ENCODE measurements at regions not wholly inside any gene's neighbourhood (a gene's known extent, or its start where the extent isn't known, plus 50 kb on each side); places are given as distances from the start of the nearest gene placed in this dataset.

DNA sequence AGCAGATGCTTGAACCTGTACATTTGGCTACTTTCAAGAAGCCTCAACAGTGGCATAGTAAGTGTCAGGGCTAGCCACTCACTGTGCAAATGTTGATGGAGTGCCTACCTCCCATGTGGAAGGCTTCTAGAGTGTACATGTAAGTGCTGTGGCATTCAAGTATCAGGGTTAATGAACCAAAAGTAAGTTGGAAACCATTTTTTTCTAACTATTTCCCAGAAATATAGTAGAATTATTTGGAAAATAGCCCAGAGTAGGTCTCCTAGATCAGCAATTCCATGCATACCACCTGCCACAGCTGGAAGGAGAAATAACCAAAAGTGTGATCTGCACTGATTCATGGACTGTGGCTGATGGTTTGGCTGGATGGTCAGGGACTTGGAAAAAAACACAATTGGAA lies 53.3 kb downstream of the FOXD1 start:
- Histone ChIP-seq H3K9me3 (ENCODE audit: control insufficient read depth, insufficient read depth, low read length) (no peaks in the 10 kb centered on the region), H3K27me3 (ENCODE audit: control insufficient read depth, insufficient read depth, low read length) (peaks cover 5% of the 10 kb centered on the region), H3K36me3 (ENCODE audit: control insufficient read depth, insufficient read depth, low read length) (no peaks in the 10 kb centered on the region), H3K4me3 (ENCODE audit: low read depth, low read length) (no peak overlapping the region), H3K27ac (ENCODE audit: low read depth, low read length) (no peak overlapping the region), H3K4me1 (ENCODE audit: control insufficient read depth, insufficient read depth, low read length) (no peaks in the 10 kb centered on the region)
- no peak for DNase-seq (ENCODE audit: low read depth in 4 of 6, low spot score in 6 of 6)

DNA sequence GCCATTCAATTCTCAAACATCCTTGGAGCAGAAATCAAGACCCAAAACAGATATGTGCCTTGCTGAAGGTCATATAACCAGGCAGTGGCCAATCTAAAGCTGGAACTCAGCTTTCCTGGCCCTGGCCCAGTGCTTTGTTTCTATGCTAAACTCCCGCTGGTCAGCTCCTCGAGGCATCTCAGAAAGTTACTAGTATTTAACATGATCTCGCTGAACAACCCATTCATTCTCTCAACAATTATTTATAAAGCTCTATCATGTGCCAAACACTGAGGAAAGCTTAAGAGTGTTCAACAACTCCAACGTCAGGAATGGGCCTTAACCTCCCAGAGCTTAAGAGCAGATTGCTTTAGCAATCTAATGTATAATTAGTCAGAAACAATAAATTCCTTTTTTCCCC lies 54.0 kb downstream of the FOXD1 start:
- Histone ChIP-seq H3K27ac (ENCODE audit: low read depth, low read length) (no peak overlapping the region), H3K36me3 (ENCODE audit: control insufficient read depth, insufficient read depth, low read length) (no peaks in the 10 kb centered on the region), H3K4me3 (ENCODE audit: low read depth, low read length) (no peak overlapping the region), H3K9me3 (ENCODE audit: control insufficient read depth, insufficient read depth, low read length) (no peaks in the 10 kb centered on the region), H3K27me3 (ENCODE audit: control insufficient read depth, insufficient read depth, low read length) (peaks cover 5% of the 10 kb centered on the region), H3K4me1 (ENCODE audit: control insufficient read depth, insufficient read depth, low read length) (no peaks in the 10 kb centered on the region)
- WGBS (ENCODE audit: insufficient coverage): 42% methylated on average over 3 of the region's 4 CpGs
- no peak for DNase-seq (ENCODE audit: low read depth in 4 of 6, low spot score in 6 of 6)

DNA sequence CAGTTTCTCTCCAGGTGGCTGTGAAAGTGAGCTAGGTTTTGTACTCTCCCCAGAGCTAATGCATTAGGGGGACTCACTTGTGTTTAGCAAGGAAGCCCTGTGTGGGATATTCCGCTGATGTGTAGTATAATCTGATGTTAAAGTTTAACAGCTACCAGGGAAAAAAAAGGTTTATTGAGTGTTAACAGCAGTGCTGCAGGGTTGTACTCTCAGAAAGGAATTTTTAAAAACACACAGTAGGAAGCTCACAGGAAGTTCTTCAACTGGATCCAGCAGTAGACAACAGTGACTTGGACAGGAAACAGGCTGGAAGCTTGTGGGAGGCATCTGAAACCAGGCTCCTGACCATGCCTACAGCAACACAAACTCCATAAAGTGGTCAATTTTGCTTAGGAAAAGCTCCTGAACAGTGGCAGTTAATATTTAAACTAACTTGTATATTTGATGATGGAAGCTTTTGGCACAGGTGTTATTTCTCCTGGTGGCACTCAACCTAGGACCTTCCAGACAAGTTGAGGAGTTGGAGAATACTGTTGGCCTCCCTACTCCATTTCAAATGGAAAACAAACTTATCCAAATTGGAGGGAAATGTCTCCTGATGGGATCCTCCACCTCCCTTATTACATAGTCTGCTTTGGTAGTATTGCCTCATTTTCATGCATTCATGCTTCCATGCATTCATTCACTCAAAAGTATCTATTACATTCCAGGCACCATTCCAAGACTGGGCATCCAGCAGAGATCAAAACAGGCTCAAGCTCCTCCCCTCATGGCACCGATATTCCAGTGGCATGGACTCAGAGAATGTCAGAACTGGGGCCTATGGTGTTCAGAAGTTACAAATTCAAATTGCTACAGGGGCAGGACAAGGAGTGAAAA lies 54.7 kb downstream of the FOXD1 start:
- no CpG with 5 or more reads among the region's 2 CpGs for WGBS (ENCODE audit: insufficient coverage)
- Histone ChIP-seq H3K27me3 (ENCODE audit: control insufficient read depth, insufficient read depth, low read length) (peaks cover 5% of the 10 kb centered on the region), H3K9me3 (ENCODE audit: control insufficient read depth, insufficient read depth, low read length) (no peaks in the 10 kb centered on the region), H3K4me1 (ENCODE audit: control insufficient read depth, insufficient read depth, low read length) (no peaks in the 10 kb centered on the region), H3K27ac (ENCODE audit: low read depth, low read length) (no peak overlapping the region), H3K4me3 (ENCODE audit: low read depth, low read length) (no peak overlapping the region), H3K36me3 (ENCODE audit: control insufficient read depth, insufficient read depth, low read length) (no peaks in the 10 kb centered on the region)
- peak in 1 of 6 donors; percentile 39 for DNase-seq (ENCODE audit: low read depth in 4 of 6, low spot score in 6 of 6)

DNA sequence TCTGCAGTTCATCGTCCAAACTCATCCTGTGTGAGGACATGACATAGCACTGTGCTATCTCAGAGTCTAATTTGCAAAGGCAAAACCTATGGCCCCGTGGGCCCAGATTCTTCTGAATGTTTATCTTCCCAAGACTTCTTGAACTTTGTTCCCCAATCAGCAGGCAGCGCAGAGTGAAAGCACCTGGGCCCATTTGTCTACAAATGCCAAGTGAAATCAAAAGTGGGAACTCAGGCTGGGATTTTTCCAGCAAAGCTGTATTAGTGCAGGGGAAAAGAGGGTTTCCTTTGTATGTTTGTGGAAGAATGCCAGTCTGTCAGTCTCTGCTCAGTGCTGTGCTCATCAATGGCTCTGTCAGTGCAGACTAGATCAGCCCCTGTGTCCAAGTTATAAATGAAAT lies 55.8 kb downstream of the FOXD1 start:
- no peaks in the 10 kb centered on the region for H3K36me3 ChIP-seq (ENCODE audit: control insufficient read depth, insufficient read depth, low read length)
- no peak overlapping the region for H3K4me3 ChIP-seq (ENCODE audit: low read depth, low read length)
- H3K27me3 ChIP-seq (ENCODE audit: control insufficient read depth, insufficient read depth, low read length): peaks cover 5% of the 10 kb centered on the region
- WGBS (ENCODE audit: insufficient coverage): 60% methylated on average over 3 of the region's 3 CpGs
- peak in 1 of 6 donors; percentile 37 for DNase-seq (ENCODE audit: low read depth in 4 of 6, low spot score in 6 of 6)
- H3K4me1 ChIP-seq (ENCODE audit: control insufficient read depth, insufficient read depth, low read length): peaks cover 3% of the 10 kb centered on the region
- H3K9me3 ChIP-seq (ENCODE audit: control insufficient read depth, insufficient read depth, low read length): no peaks in the 10 kb centered on the region
- no peak overlapping the region for H3K27ac ChIP-seq (ENCODE audit: low read depth, low read length)

DNA sequence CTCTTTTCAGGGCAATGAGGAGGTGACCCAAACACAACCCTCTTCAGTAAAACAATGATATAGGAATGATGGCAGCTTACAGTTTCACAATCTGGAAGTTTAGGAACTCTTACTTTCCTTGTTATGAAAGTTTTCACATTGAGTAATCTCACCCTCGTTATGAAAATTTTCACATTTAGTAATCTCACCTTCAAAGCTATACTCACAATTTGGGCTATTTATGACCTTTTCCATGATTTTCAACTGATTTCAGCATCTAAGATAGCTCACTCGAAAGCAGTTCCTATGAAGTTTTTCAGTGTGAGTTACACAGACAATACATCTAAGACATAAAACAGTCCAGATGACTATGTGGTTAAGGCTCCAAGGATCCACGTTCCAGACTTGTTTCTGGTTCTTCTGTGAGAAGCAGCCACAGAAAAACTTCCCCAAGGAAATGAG lies 57.1 kb downstream of the FOXD1 start:
- no peaks in the 10 kb centered on the region for H3K36me3 ChIP-seq (ENCODE audit: control insufficient read depth, insufficient read depth, low read length)
- peaks cover 2% of the 10 kb centered on the region for H3K27me3 ChIP-seq (ENCODE audit: control insufficient read depth, insufficient read depth, low read length)
- DNase-seq (ENCODE audit: low read depth in 4 of 6, low spot score in 6 of 6): no peak
- no peak overlapping the region for H3K27ac ChIP-seq (ENCODE audit: low read depth, low read length)
- H3K9me3 ChIP-seq (ENCODE audit: control insufficient read depth, insufficient read depth, low read length): no peaks in the 10 kb centered on the region
- 88% methylated on average over 1 of the region's 3 CpGs for WGBS (ENCODE audit: insufficient coverage)
- no peak overlapping the region for H3K4me3 ChIP-seq (ENCODE audit: low read depth, low read length)
- peaks cover 3% of the 10 kb centered on the region for H3K4me1 ChIP-seq (ENCODE audit: control insufficient read depth, insufficient read depth, low read length)

DNA sequence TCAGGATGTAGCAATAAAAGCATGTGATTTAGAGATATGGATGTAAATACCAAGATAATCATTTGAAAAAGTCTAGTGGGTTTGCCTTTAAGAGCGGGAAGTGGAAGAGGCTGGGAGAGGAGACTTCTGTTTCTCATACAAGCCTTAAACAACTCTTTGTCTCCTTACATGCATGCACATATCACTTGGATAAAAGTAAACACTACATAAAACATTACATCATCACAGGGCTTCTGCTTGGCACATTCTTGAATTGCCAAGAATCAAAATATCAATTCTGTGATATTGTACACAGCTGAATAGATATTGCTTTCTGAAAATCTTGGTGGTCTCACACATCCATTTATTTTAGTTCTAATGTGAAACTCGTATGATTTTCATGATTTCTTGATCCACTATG lies 57.6 kb downstream of the FOXD1 start:
- peaks cover 2% of the 10 kb centered on the region for H3K27me3 ChIP-seq (ENCODE audit: control insufficient read depth, insufficient read depth, low read length)
- H3K9me3 ChIP-seq (ENCODE audit: control insufficient read depth, insufficient read depth, low read length): peaks cover under 1% of the 10 kb centered on the region
- H3K36me3 ChIP-seq (ENCODE audit: control insufficient read depth, insufficient read depth, low read length): no peaks in the 10 kb centered on the region
- H3K27ac ChIP-seq (ENCODE audit: low read depth, low read length): no peak overlapping the region
- peaks cover 3% of the 10 kb centered on the region for H3K4me1 ChIP-seq (ENCODE audit: control insufficient read depth, insufficient read depth, low read length)
- no CpG with 5 or more reads among the region's 2 CpGs for WGBS (ENCODE audit: insufficient coverage)
- H3K4me3 ChIP-seq (ENCODE audit: low read depth, low read length): no peak overlapping the region
- DNase-seq (ENCODE audit: low read depth in 4 of 6, low spot score in 6 of 6): no peak

DNA sequence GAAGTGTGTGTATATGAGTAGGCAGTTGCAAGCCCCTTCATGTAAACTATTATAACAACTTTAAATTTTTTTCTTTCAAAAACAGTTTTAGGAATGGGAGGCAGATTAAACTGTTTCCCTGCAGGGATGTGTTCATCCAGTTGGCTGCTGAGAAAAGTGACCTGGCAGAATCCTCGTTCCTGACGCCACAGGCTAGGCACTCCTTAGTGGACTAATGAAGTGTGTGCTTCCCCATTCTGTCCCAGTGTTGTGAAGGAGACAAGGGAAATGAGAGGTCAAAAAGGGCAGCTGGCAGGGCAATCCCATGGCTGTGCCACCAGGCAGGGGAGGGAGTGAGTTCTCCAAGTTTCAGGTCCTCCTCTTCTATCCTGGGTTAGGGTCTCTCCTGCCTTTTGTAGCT lies 59.8 kb downstream of the FOXD1 start:
- H3K36me3 ChIP-seq (ENCODE audit: control insufficient read depth, insufficient read depth, low read length): no peaks in the 10 kb centered on the region
- peaks cover 8% of the 10 kb centered on the region for H3K27me3 ChIP-seq (ENCODE audit: control insufficient read depth, insufficient read depth, low read length)
- H3K4me3 ChIP-seq (ENCODE audit: low read depth, low read length): no peak overlapping the region
- no peak overlapping the region for H3K27ac ChIP-seq (ENCODE audit: low read depth, low read length)
- WGBS (ENCODE audit: insufficient coverage): 63% methylated on average over 2 of the region's 2 CpGs
- no peak for DNase-seq (ENCODE audit: low read depth in 4 of 6, low spot score in 6 of 6)
- peaks cover 11% of the 10 kb centered on the region for H3K9me3 ChIP-seq (ENCODE audit: control insufficient read depth, insufficient read depth, low read length)
- H3K4me1 ChIP-seq (ENCODE audit: control insufficient read depth, insufficient read depth, low read length): peaks cover 3% of the 10 kb centered on the region

DNA sequence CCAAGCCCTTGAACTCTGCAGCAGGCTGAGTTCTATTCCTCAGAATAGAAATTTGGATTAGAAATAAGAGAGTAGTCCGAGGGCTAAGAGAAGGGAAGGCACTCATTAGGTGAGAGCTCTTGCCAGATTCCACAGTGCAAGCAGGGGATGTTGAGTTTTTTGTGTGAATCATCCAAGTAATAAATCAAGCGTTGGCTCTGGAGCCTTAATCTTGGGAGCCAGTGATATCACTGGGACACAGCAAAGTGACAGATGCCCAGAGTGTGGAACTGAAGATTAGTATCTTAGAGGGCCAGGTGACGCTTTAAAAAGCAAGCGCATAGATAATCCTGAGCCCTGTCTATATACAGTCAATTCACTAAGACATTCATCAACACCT lies 60.3 kb downstream of the FOXD1 start:
- WGBS (ENCODE audit: insufficient coverage): 27% methylated on average over 1 of the region's 4 CpGs
- no peak for DNase-seq (ENCODE audit: low read depth in 4 of 6, low spot score in 6 of 6)

DNA sequence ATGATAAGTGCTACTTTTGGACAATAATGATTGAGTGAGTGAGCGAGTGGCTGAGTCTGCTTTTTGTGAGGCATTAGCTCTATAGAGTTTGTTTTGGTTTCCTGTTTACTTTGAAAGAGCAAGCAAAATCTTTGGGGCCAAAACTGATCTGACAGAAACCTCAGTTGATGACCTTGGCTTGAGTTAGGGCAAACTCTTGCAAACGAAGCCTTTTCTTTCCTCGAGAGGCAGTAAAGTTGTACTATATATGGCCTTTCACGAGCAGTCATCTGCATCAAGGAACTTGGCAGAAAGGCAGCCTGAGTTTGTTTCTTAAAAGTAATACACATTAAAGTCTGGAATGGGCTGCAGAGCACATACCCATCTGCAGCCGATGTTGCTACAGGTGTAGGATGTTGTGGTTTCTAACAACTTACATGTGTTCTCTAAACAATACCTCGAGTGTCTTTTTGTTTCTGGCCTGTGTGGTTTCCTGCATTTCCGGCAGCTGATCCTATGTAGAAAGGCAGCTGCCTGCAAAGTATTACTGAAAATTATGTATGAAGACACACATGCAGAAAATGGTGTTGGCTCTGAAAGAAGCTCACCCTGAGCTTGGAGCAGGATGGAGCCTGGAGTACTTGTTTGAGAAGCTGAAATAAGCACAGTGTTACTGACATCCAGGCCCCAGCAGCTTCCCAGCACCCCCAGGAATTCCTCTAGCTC lies 60.8 kb downstream of the FOXD1 start:
- WGBS (ENCODE audit: insufficient coverage): 53% methylated on average over 3 of the region's 7 CpGs
- Histone ChIP-seq H3K9me3 (ENCODE audit: control insufficient read depth, insufficient read depth, low read length) (peaks cover 11% of the 10 kb centered on the region), H3K27ac (ENCODE audit: low read depth, low read length) (peak overlapping the region; percentile 59), H3K4me3 (ENCODE audit: low read depth, low read length) (no peak overlapping the region), H3K27me3 (ENCODE audit: control insufficient read depth, insufficient read depth, low read length) (peaks cover 17% of the 10 kb centered on the region), H3K36me3 (ENCODE audit: control insufficient read depth, insufficient read depth, low read length) (no peaks in the 10 kb centered on the region), H3K4me1 (ENCODE audit: control insufficient read depth, insufficient read depth, low read length) (peaks cover 3% of the 10 kb centered on the region)
- DNase-seq (ENCODE audit: low read depth in 4 of 6, low spot score in 6 of 6): peak in 1 of 6 donors; percentile 56

More for the DNA sequence above, 60.3 kb downstream of the FOXD1 start:
- Histone ChIP-seq H3K27ac (ENCODE audit: low read depth, low read length) (peak overlapping the region; percentile 59), H3K9me3 (ENCODE audit: control insufficient read depth, insufficient read depth, low read length) (peaks cover 11% of the 10 kb centered on the region), H3K4me3 (ENCODE audit: low read depth, low read length) (no peak overlapping the region), H3K27me3 (ENCODE audit: control insufficient read depth, insufficient read depth, low read length) (peaks cover 12% of the 10 kb centered on the region), H3K36me3 (ENCODE audit: control insufficient read depth, insufficient read depth, low read length) (no peaks in the 10 kb centered on the region), H3K4me1 (ENCODE audit: control insufficient read depth, insufficient read depth, low read length) (peaks cover 3% of the 10 kb centered on the region)

Measured in spinal cord (tissue), 9 donors.